VCaP (cell line): ENCODE measurements at regions not wholly inside any gene's neighbourhood (a gene's known extent, or its start where the extent isn't known, plus 50 kb on each side); places are given as distances from the start of the nearest gene placed in this dataset.
"Not testable (repeated sequence)": the region's sequence is repeated elsewhere in the genome, so short reads cannot be mapped to it uniquely, and the experiment has no call there.

Experiments used
- H3K27ac ChIP-seq: fragments of 450-650 bp; 2 replicates; pipeline ENCODE4 v1.5.1; 2017
- CTCF ChIP-seq: fragments of 450-650 bp; conservative IDR thresholded peaks from 2 replicates; pipeline ENCODE4 v1.5.1; 2017; ENCODE audit warnings: mild to moderate bottlenecking, moderate library complexity

- TF ChIP-seq CTCF, result no peak
- no peak overlapping the region for H3K27ac ChIP-seq
Observed at GRCh38 chr2:123853161-123853560, 171.9 kb upstream of the CNTNAP5 start.

GRCh38 chr2:123859031-123859430 lies 166.1 kb upstream of the CNTNAP5 start:
- H3K27ac ChIP-seq, result not testable (repeated sequence)

- H3K27ac ChIP-seq, result no peak overlapping the region
- TF ChIP-seq CTCF, result no peak
Observed at GRCh38 chr2:123864416-123864815, 160.7 kb upstream of the CNTNAP5 start.

- H3K27ac ChIP-seq, result no peak overlapping the region
- no peak for TF ChIP-seq CTCF
Observed at GRCh38 chr2:123870206-123870880, 154.7 kb upstream of the CNTNAP5 start.

GRCh38 chr2:123870881-123871276 lies 154.2 kb upstream of the CNTNAP5 start:
- no peak for TF ChIP-seq CTCF
- no peak overlapping the region for H3K27ac ChIP-seq

- no peak for TF ChIP-seq CTCF
- no peak overlapping the region for H3K27ac ChIP-seq
Observed at GRCh38 chr2:123890148-123890547, 134.9 kb upstream of the CNTNAP5 start.

GRCh38 chr2:123894167-123894566 lies 130.9 kb upstream of the CNTNAP5 start:
- TF ChIP-seq CTCF, result no peak
- H3K27ac ChIP-seq, result no peak overlapping the region

GRCh38 chr2:123895651-123896050 lies 129.4 kb upstream of the CNTNAP5 start:
- no peak overlapping the region for H3K27ac ChIP-seq
- no peak for TF ChIP-seq CTCF
